ENCODE measurements at regions not wholly inside any gene's neighbourhood (a gene's known extent, or its start where the extent isn't known, plus 50 kb on each side); places are given as distances from the start of the nearest gene placed in this dataset.
"Not testable (repeated sequence)": the region's sequence is repeated elsewhere in the genome, so short reads cannot be mapped to it uniquely, and the experiment has no call there.

DNA sequence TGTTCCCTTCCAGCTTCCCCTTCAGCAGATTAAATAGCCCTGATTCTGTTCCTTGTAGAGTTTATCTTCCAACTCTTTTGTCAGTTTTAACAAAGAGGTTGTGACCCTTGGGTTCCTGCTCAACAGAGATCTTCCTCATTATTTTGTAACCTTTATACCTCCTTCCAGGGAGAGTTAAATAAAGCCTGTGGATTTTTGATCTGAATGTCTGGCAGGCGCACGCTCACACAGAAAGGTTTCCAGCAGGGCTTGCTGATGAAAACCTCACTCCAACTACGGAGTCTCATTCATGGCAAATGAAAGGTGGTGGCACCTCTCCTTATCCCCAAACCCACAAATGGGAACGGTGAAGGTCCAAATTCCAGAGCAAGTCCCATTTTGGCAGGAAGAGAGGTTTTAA lies 129.0 kb downstream of the SREK1 start:
- no peak for ATAC-seq
- Histone ChIP-seq H3K4me1 (ENCODE audit: control insufficient read depth, insufficient read depth, low read length) (no peaks in the 10 kb centered on the region), H3K4me3 (ENCODE audit: low read length) (no peak overlapping the region), H3K27me3 (ENCODE audit: control insufficient read depth, insufficient read depth) (no peaks in the 10 kb centered on the region), H3K9me3 (ENCODE audit: control insufficient read depth, low read length) (no peaks in the 10 kb centered on the region), H3K27ac (ENCODE audit: low read length) (no peak overlapping the region)
- DNase-seq: no peak
- WGBS: 58% methylated on average over 4 of the region's 4 CpGs
- intact Hi-C loops (cut with DNase I): no loop called here

DNA sequence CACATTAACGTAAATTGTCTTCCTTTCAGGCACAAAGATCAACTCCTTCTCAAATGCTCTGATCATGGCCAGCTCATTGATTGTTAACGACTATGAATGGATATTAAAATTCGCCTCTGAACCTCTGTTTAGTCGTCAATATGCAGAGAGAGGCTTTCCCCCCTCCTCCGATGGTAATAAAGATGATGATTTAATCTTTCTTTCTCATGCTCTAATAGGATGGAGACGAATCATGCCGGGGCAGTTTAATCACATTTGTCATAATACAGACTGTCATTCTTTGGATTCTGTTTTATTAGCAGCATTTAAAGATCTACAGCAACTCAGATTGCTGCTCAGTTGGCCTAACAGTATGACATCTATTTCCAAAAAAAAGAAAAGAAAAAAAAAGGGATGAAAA lies 132.9 kb downstream of the SREK1 start:
- no peak for DNase-seq
- 80% methylated on average over 7 of the region's 7 CpGs for WGBS
- Histone ChIP-seq H3K27ac (ENCODE audit: low read length) (no peak overlapping the region), H3K27me3 (ENCODE audit: control insufficient read depth, insufficient read depth) (no peaks in the 10 kb centered on the region), H3K4me3 (ENCODE audit: low read length) (no peak overlapping the region), H3K4me1 (ENCODE audit: control insufficient read depth, insufficient read depth, low read length) (peaks cover 3% of the 10 kb centered on the region), H3K9me3 (ENCODE audit: control insufficient read depth, low read length) (no peaks in the 10 kb centered on the region)
- intact Hi-C loops (cut with DNase I): no loop called here
- no peak for ATAC-seq

DNA sequence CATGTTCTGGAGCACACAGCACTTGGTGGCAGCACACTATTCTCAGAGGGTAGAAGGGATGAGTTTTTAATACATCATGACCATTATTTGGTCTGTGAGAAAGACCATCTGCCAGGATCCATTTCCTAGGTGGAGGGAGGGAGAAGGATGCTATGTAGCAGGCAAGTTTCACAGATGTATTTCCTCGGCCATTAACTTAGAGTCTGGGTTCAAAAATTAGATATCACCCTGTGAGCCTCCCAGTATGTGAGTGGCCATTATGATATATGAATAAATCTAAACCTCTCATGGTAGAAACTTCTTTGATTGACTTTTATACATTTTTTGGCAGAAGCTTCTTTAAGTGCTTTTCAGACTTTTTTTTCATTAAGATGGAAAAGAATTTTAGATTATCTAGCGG lies 133.9 kb downstream of the SREK1 start:
- 90% methylated on average over 2 of the region's 2 CpGs for WGBS
- Histone ChIP-seq H3K27ac (ENCODE audit: low read length) (no peak overlapping the region), H3K9me3 (ENCODE audit: control insufficient read depth, low read length) (no peaks in the 10 kb centered on the region), H3K27me3 (ENCODE audit: control insufficient read depth, insufficient read depth) (no peaks in the 10 kb centered on the region), H3K4me3 (ENCODE audit: low read length) (no peak overlapping the region), H3K4me1 (ENCODE audit: control insufficient read depth, insufficient read depth, low read length) (peaks cover 3% of the 10 kb centered on the region)
- intact Hi-C loops (cut with DNase I): no loop called here
- DNase-seq (no peak), ATAC-seq (no peak)

DNA sequence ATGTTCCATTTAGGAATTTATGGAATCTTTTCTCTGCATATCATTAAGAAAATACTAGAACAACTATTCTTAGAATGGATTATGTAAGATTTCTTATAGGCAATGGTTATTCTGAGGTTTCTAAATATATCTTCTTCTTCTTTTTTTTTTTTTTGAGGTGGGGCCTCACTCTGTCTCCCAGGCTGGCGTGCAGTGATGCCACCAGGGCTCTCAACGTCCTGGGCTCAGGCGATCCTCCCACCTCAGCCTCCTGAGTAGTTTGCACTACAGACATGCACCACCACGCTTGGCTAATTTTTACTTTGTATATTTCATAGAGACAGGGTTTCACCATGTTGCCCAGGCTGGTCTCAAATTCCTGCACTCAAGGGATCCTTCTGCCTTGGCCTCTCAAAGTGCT lies 137.2 kb downstream of the SREK1 start:
- Histone ChIP-seq H3K27ac (ENCODE audit: low read length) (no peak overlapping the region), H3K9me3 (ENCODE audit: control insufficient read depth, low read length) (no peaks in the 10 kb centered on the region), H3K4me1 (ENCODE audit: control insufficient read depth, insufficient read depth, low read length) (peaks cover 3% of the 10 kb centered on the region), H3K27me3 (ENCODE audit: control insufficient read depth, insufficient read depth) (no peaks in the 10 kb centered on the region), H3K4me3 (ENCODE audit: low read length) (no peak overlapping the region)
- no peak for DNase-seq
- intact Hi-C loops (cut with DNase I): no loop called here
- WGBS: 78% methylated on average over 4 of the region's 4 CpGs
- ATAC-seq: no peak

DNA sequence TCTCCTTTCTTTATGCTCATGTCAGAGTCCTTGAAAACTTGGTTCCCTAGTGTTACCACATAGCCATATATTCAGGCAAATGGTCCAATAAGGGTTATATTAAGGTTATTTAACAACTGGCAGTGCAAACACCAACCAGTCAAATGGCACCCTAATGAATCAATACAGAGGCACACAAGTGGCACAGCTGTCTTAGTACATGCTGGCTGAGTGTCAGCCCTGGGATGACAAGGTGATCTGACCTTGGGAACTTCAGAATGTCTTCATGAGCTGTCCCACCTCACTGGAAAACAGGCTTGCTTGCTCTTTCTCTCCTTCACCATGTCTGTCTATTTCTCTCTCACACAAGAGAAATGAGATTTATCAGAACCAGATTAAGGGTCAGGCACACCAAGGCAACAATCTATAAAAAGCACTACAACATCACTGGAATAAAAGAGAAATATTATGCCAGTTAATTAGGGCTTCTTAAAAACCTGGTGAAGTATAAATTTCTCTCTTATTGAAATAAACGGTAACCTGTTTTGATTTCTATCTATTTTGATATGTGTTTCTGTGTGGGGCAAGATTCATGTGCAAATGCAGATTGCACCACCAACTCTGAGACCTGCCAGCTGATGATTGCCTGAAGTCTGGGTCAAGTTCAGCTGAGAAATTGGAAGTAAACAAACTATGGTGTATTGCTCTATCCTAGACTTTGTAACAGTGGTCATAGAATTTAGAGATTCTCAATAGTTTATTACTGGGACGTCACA lies 140.7 kb downstream of the SREK1 start:
- intact Hi-C loops (cut with DNase I): no loop called here
- Histone ChIP-seq H3K4me3 (ENCODE audit: low read length) (no peak overlapping the region), H3K27me3 (ENCODE audit: control insufficient read depth, insufficient read depth) (no peaks in the 10 kb centered on the region), H3K27ac (ENCODE audit: low read length) (no peak overlapping the region), H3K9me3 (ENCODE audit: control insufficient read depth, low read length) (no peaks in the 10 kb centered on the region), H3K4me1 (ENCODE audit: control insufficient read depth, insufficient read depth, low read length) (peaks cover 3% of the 10 kb centered on the region)
- DNase-seq (no peak), ATAC-seq (no peak)
- 76% methylated on average over 2 of the region's 2 CpGs for WGBS

DNA sequence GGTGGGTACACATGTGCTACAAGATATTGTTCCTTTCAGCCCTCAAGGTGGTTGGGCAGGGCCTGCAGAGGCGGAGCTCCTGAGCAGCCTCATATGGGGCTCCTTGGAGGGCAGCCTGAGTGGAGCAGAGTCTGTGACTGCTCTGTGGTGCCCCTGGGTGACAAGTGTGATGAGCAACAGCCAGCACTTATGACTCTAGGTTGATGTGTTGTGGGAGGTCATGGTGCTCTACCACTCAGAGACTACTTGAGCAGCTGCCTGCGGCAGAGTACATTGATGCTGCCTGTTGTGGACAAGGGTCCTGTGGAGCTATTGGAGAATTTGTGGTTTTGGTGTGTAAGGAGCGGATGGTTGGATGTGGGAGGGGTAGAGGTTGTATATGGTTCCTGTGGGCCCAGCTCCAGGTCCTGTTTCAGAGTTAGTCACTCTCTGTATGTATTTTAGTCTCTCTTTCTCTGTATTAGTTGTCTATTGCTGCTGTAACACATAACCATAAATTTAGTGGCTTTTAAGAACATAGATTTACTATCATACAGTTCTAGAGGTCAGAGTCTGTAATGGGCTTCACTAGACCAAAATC lies 141.3 kb downstream of the SREK1 start:
- Histone ChIP-seq H3K9me3 (ENCODE audit: control insufficient read depth, low read length) (no peaks in the 10 kb centered on the region), H3K27ac (ENCODE audit: low read length) (no peak overlapping the region), H3K4me1 (ENCODE audit: control insufficient read depth, insufficient read depth, low read length) (peaks cover 3% of the 10 kb centered on the region), H3K4me3 (ENCODE audit: low read length) (no peak overlapping the region), H3K27me3 (ENCODE audit: control insufficient read depth, insufficient read depth) (no peaks in the 10 kb centered on the region)
- 94% methylated on average over 3 of the region's 3 CpGs for WGBS
- intact Hi-C loops (cut with DNase I): no loop called here
- DNase-seq (no peak), ATAC-seq (peak in 1 of 2 donors; percentile 29)

DNA sequence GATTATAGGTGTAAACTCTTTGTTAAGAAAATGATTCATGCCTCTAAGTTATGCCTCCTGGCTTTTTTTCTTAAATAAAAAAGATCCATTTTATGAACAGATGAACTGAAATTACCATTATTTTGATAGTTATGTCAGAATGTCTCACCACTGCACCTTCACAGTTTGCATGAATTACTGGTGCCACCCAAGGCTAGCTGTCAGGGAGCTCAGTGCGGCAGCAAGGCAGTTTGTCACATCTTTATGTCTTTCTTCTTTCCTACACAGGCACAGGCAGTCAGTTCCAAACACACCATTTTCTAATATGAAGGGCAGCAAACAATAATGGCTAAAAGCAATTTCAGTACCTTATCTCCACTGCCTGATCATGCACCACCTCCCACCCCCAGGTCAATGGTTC lies 147.7 kb downstream of the SREK1 start:
- WGBS: 99% methylated on average over 1 of the region's 1 CpG
- H3K9me3 ChIP-seq (ENCODE audit: control insufficient read depth, low read length): no peaks in the 10 kb centered on the region
- intact Hi-C loops (cut with DNase I): no loop called here
- no peak overlapping the region for H3K27ac ChIP-seq (ENCODE audit: low read length)
- no peaks in the 10 kb centered on the region for H3K27me3 ChIP-seq (ENCODE audit: control insufficient read depth, insufficient read depth)
- ATAC-seq (no peak), DNase-seq (no peak)
- H3K4me3 ChIP-seq (ENCODE audit: low read length): no peak overlapping the region
- H3K4me1 ChIP-seq (ENCODE audit: control insufficient read depth, insufficient read depth, low read length): no peaks in the 10 kb centered on the region

DNA sequence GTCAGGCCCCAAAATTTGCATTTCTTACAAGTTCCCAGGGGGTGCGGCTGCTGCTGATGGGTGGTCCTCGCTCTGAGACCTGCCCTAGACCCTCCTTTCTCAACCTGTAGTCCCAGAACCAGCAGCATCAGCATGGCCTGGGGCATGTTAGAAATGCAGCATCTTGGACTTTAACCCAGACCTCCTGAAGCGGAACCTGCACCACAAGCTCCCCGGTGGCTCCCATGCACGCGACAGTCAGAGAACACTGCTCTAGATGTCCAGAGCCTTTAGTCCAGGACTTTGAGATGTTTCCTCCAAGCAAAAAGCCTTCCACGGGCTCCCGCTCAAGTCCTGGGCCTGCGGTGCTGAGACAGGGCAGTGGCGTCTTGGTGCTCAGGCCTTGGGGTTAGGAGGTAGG lies 149.8 kb downstream of the SREK1 start:
- 94% methylated on average over 10 of the region's 10 CpGs for WGBS
- H3K27me3 ChIP-seq (ENCODE audit: control insufficient read depth, insufficient read depth); ATAC-seq: not testable (repeated sequence)

DNA sequence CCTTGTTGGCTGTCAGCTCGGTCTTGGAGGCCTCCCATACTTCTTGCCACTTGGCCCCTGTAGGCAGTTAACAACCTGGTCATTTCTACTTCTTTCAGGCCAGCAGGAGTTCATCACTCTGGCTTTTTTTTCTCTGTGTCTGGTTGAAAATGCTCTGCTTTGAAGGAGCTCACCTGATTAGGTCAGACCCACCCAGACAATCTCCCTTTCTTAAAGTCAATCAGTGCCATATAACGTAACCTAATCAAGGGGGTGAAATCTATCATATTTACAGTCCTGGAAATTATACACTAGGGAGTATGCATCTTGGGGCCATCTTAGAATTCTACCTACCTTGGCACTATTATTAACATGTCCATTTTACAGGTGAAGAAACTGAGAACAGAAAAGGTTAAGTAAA lies 155.4 kb downstream of the SREK1 start:
- no peak overlapping the region for H3K4me3 ChIP-seq (ENCODE audit: low read length)
- no peaks in the 10 kb centered on the region for H3K9me3 ChIP-seq (ENCODE audit: control insufficient read depth, low read length)
- no peak for DNase-seq
- no peak overlapping the region for H3K27ac ChIP-seq (ENCODE audit: low read length)
- H3K27me3 ChIP-seq (ENCODE audit: control insufficient read depth, insufficient read depth): no peaks in the 10 kb centered on the region
- H3K4me1 ChIP-seq (ENCODE audit: control insufficient read depth, insufficient read depth, low read length): no peaks in the 10 kb centered on the region
- WGBS: 99% methylated on average over 2 of the region's 2 CpGs
- intact Hi-C loops (cut with DNase I): no loop called here
- ATAC-seq: no peak

More for the DNA sequence above, 149.8 kb downstream of the SREK1 start:
- H3K4me3 ChIP-seq (ENCODE audit: low read length); DNase-seq; H3K9me3 ChIP-seq (ENCODE audit: control insufficient read depth, low read length); H3K4me1 ChIP-seq (ENCODE audit: control insufficient read depth, insufficient read depth, low read length); intact Hi-C loops (cut with DNase I); H3K27ac ChIP-seq (ENCODE audit: low read length): not testable (repeated sequence)

DNA sequence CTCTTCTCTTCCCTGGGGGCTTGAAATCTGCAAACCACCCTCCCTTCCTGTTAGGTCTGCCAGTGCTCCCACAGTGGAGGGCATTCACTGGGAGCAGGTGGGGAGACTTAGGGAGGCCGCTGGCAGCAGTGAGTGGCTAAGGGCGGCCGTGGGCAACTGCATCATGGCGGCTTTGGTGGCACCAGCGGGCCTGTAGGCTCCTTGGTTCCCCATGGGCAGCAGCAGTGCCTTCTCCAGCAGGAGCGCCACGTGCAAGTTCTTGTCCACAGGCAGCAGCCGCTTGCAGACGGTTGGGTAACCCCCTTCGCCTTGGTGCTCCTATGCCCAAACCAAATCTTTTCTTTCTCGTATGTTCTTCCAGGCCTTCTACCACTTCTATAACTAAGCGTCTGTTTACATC lies 158.2 kb downstream of the SREK1 start:
- H3K9me3 ChIP-seq (ENCODE audit: control insufficient read depth, low read length): no peaks in the 10 kb centered on the region
- WGBS: 93% methylated on average over 12 of the region's 12 CpGs
- no peak for ATAC-seq
- no peaks in the 10 kb centered on the region for H3K27me3 ChIP-seq (ENCODE audit: control insufficient read depth, insufficient read depth)
- intact Hi-C loops (cut with DNase I): loop anchor here in 2 of 4 donors (10.0 kb wide), 3 partner anchors 132 to 462 kb away; no protein-coding TSS in a partner anchor
- no peak for DNase-seq
- no peak overlapping the region for H3K4me3 ChIP-seq (ENCODE audit: low read length)
- no peak overlapping the region for H3K27ac ChIP-seq (ENCODE audit: low read length)
- H3K4me1 ChIP-seq (ENCODE audit: control insufficient read depth, insufficient read depth, low read length): no peaks in the 10 kb centered on the region

DNA sequence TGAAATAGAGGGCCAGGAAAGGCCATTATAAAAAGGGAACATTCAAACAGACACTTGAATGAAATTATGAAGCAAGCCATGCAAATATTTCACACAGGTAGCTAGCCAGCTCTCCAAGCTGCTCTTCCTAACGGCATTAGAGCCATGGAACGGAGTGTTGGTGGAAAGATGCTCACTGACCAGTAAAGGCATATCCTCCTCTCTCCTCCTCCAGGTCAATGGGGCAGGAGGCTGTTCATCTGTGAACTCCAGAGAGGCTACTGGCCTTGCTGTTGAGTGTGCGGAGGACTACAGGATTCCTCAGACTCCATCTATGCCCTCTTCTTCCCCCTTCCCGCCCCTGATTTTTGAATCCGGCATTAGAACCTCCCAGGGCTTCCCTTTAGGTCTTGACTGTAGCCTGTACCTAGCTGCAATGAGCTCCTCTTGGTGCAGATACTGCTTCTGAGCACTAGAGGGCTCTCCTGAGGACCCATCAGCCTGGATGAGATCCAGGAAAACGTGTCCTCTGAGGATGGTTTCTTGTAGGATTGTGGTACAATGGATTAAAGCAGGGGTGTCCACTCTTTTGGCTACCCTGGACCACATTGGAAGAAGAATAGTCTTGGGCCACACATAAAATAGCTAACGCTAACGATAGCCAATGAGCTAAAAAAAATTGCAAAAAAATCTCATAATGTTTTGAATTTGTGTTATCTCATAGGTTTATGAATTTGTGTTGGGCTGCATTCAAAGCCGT lies 162.2 kb downstream of the SREK1 start:
- Histone ChIP-seq H3K4me1 (ENCODE audit: control insufficient read depth, insufficient read depth, low read length) (no peaks in the 10 kb centered on the region), H3K27ac (ENCODE audit: low read length) (no peak overlapping the region), H3K27me3 (ENCODE audit: control insufficient read depth, insufficient read depth) (no peaks in the 10 kb centered on the region), H3K4me3 (ENCODE audit: low read length) (no peak overlapping the region), H3K9me3 (ENCODE audit: control insufficient read depth, low read length) (no peaks in the 10 kb centered on the region)
- 35% methylated on average over 9 of the region's 9 CpGs for WGBS
- ATAC-seq: peak; percentile 75 to 84
- intact Hi-C loops (cut with DNase I): loop anchor here (5.0 to 10.0 kb wide), 6 partner anchors 129 to 459 kb away; no protein-coding TSS in a partner anchor
- peak in 1 of 3 donors; percentile 21 for DNase-seq

All from right cardiac atrium (tissue), 5 donors.